Hepatocyte (in vitro differentiated cells): ENCODE measurements at regions not wholly inside any gene's neighbourhood (a gene's known extent, or its start where the extent isn't known, plus 50 kb on each side); places are given as distances from the start of the nearest gene placed in this dataset.

Source experiments
- DNase-seq: peaks from one replicate; pipeline ENCODE4 v3.0.0-alpha.2; 2016; ENCODE audit warnings: low spot score
- H2AFZ ChIP-seq: fragments of 200-600 bp; sonication (generic); 2 replicates; pipeline ENCODE4 v1.6.0; 2016; ENCODE audit warnings: antibody characterized with exemption, mild to moderate bottlenecking
- H3K27ac ChIP-seq: fragments of 200-600 bp; sonication (generic); 2 replicates; pipeline ENCODE4 v1.5.1; 2016; ENCODE audit warnings: mild to moderate bottlenecking
- H3K27me3 ChIP-seq: fragments of 200-600 bp; sonication (generic); 2 replicates; pipeline ENCODE4 v1.6.1; 2016
- H3K36me3 ChIP-seq: fragments of 200-600 bp; sonication (generic); replicated peaks from 2 replicates; pipeline ENCODE4 v1.5.1; 2016; ENCODE audit warnings: low read depth; ENCODE audit not compliant: insufficient read depth
- H3K4me1 ChIP-seq: fragments of 200-600 bp; sonication (generic); 2 replicates; pipeline ENCODE4 v1.5.1; 2016; ENCODE audit warnings: mild to moderate bottlenecking, moderate library complexity; ENCODE audit not compliant: insufficient read depth
- H3K4me2 ChIP-seq: fragments of 200-600 bp; sonication (generic); 2 replicates; pipeline ENCODE4 v1.6.0; 2016
- H3K4me3 ChIP-seq: fragments of 200-600 bp; sonication (generic); 2 replicates; pipeline ENCODE4 v1.5.1; 2016; ENCODE audit warnings: mild to moderate bottlenecking
- H3K79me2 ChIP-seq: fragments of 200-600 bp; sonication (generic); 2 replicates; pipeline ENCODE4 v1.6.0; 2017; ENCODE audit warnings: mild to moderate bottlenecking
- H3K9me2 ChIP-seq: fragments of 200-600 bp; sonication (generic); replicated peaks from 2 replicates; pipeline ENCODE4 v1.6.0; 2017; ENCODE audit warnings: mild to moderate bottlenecking; ENCODE audit not compliant: insufficient read depth
- H3K9me3 ChIP-seq: fragments of 200-600 bp; sonication (generic); 2 replicates; pipeline ENCODE4 v1.5.1; 2016; ENCODE audit warnings: low read depth, mild to moderate bottlenecking
- H4K20me1 ChIP-seq: fragments of 200-600 bp; sonication (generic); 2 replicates; pipeline ENCODE4 v1.6.0; 2016; ENCODE audit warnings: mild to moderate bottlenecking; ENCODE audit not compliant: insufficient read depth, poor library complexity, severe bottlenecking
- CTCF ChIP-seq: fragments of 200-600 bp; sonication (generic); IDR thresholded peaks from 2 replicates; pipeline ENCODE4 v1.5.1; 2016; ENCODE audit warnings: antibody characterized with exemption, mild to moderate bottlenecking; ENCODE audit not compliant: poor library complexity
- EZH2 ChIP-seq: fragments of 200-600 bp; sonication (generic); IDR thresholded peaks from 2 replicates; pipeline ENCODE4 v1.6.1; 2016; ENCODE audit warnings: antibody characterized with exemption, mild to moderate bottlenecking, borderline replicate concordance
- EZH2phosphoT487 ChIP-seq: fragments of 200-600 bp; sonication (generic); IDR thresholded peaks from one replicate; pipeline ENCODE4 v1.6.1; 2018; ENCODE audit warnings: antibody characterized with exemption, mild to moderate bottlenecking, low read depth, moderate library complexity; ENCODE audit not compliant: unreplicated experiment, severe bottlenecking
- WGBS: methylation state at CpG from one replicate; pipeline ENCODE4 v1.1.6; 2016; ENCODE audit warnings: low lambda C conversion rate; ENCODE audit errors: missing lambda C conversion rate; 5-methylcytosine and 5-hydroxymethylcytosine counted together

GRCh38 chr9:126561582-126561981, 52.1 kb upstream of the LMX1B start:
- no peaks in the 10 kb centered on the region for H3K9me3 ChIP-seq
- H3K27me3 ChIP-seq, result peaks cover 56% of the 10 kb centered on the region
- no peak overlapping the region for H3K4me2 ChIP-seq
- 62% methylated on average over 9 of the region's 9 CpGs for WGBS
- no peak overlapping the region for H3K4me3 ChIP-seq
- DNase-seq, result no peak
- H4K20me1 ChIP-seq, result no peaks in the 10 kb centered on the region
- H3K27ac ChIP-seq, result no peak overlapping the region
- H3K4me1 ChIP-seq, result no peaks in the 10 kb centered on the region
- no peaks in the 10 kb centered on the region for H3K9me2 ChIP-seq
- no peak for TF ChIP-seq EZH2phosphoT487
- TF ChIP-seq CTCF, result no peak
- TF ChIP-seq EZH2, result no peak
- H3K79me2 ChIP-seq, result no peaks in the 10 kb centered on the region
- no peak overlapping the region for H2AFZ ChIP-seq
- H3K36me3 ChIP-seq, result no peaks in the 10 kb centered on the region

- no peaks in the 10 kb centered on the region for H3K9me3 ChIP-seq
- 86% methylated on average over 4 of the region's 4 CpGs for WGBS
- no peak for TF ChIP-seq EZH2phosphoT487
- TF ChIP-seq CTCF, result no peak
- TF ChIP-seq EZH2, result no peak
- no peak overlapping the region for H3K4me2 ChIP-seq
- no peaks in the 10 kb centered on the region for H4K20me1 ChIP-seq
- H3K27ac ChIP-seq, result no peak overlapping the region
- H2AFZ ChIP-seq, result no peak overlapping the region
- H3K9me2 ChIP-seq, result no peaks in the 10 kb centered on the region
- H3K4me1 ChIP-seq, result no peaks in the 10 kb centered on the region
- H3K4me3 ChIP-seq, result no peak overlapping the region
- peaks cover 62% of the 10 kb centered on the region for H3K27me3 ChIP-seq
- H3K79me2 ChIP-seq, result no peaks in the 10 kb centered on the region
- no peaks in the 10 kb centered on the region for H3K36me3 ChIP-seq
- DNase-seq, result no peak
These were observed 50.2 kb upstream of the LMX1B start for GRCh38 chr9:126563556-126563955.
